NCI-H748 (cell line): ENCODE measurements at regions not wholly inside any gene's neighbourhood (a gene's known extent, or its start where the extent isn't known, plus 50 kb on each side); places are given as distances from the start of the nearest gene placed in this dataset.
"Not testable (repeated sequence)": the region's sequence is repeated elsewhere in the genome, so short reads cannot be mapped to it uniquely, and the experiment has no call there.

Experiments used
- DNase-seq: peaks from one replicate; lab custom pipeline; 2025; ENCODE audit not compliant: unreplicated experiment; lab: John Stamatoyannopoulos, UW

DNA sequence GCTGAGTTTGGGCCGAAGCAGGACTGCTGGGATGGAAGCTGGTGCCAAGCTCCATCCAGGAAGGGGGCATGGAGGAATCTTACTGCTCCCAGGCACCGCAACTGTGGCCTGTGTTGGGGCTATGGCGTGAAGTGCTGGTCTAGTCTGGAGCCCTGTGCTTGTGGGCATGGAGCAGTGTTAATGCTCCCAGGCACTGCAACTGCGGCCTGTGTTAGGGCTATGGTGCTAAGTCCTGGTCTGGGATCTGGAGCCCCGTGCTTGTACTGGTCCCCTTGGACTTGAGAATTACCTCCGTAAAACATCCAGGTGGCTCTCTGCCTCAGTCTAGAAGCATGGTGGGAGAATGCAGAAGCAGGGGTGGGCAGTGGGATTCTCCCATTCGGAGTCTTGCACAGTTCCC lies 1379.4 kb upstream of the ACVR2A start:
- DNase-seq: no peak

DNA sequence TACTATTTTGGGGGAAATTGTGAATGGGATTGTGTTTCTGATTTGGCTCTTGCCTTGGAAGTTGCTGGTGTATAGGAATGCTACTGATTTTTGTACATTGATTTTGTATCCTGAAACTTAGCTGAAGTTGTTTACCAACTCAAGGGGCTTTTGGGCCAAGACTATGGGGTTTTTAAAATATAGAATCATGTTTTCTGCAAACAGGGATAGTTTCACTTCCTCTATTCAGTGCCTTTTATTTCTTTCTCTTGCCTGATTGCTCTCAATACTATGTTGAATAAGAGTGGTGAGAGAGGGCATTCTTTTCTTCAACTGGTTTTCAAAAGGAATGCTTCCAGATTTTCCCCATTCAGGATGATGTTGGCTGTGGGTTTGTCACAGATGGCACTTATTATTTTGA lies 1383.8 kb upstream of the ACVR2A start:
- DNase-seq: no peak

GRCh38 chr2:146458585-146458984 lies 1386.2 kb upstream of the ACVR2A start:
- DNase-seq: no peak

DNA sequence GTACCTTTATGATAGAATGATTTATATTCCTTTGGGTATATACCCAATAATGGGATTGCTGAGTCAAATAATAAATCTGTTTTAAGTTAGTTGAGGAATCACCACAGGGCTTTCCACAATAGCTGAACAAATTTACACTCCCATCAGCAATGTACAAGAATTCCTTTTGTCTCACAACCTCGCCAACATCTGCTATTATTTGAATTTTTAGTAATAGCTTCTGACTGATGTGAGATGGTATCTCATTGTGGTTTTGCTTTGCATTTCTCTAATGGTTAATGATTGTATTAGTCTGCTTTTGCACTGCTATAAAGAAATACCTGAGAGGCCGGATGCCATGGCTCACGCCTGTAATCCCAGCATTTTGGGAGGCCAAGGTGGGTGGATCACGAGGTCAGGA lies 1387.6 kb upstream of the ACVR2A start:
- DNase-seq: no peak

DNA sequence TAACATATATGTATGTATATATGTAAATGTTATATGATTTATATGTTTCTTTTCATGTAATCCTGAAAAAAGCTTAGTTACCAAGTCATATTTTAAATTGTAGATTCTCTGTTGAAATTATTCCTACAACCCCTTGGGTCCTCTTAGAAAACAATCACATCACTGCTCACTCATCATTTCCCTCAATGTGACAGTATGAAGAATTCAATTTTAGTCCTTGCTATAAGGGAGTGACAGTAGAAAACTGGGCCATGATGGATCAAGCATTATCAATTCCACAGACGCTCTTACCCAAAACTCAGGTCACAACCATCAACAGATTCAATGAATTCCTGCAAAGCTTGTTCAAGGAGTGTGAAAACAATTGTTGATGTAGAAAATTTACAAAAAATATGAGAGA lies 1389.5 kb upstream of the ACVR2A start:
- no peak for DNase-seq

- DNase-seq: no peak
Measured at GRCh38 chr2:146451972-146452371, 1392.9 kb upstream of the ACVR2A start.

- DNase-seq: no peak
Measured at GRCh38 chr2:146450131-146450530, 1394.7 kb upstream of the ACVR2A start.

- no peak for DNase-seq
Measured at GRCh38 chr2:146444987-146445386, 1399.8 kb upstream of the ACVR2A start.

- DNase-seq: no peak
Measured at GRCh38 chr2:146444085-146444484, 1400.7 kb upstream of the ACVR2A start.

DNA sequence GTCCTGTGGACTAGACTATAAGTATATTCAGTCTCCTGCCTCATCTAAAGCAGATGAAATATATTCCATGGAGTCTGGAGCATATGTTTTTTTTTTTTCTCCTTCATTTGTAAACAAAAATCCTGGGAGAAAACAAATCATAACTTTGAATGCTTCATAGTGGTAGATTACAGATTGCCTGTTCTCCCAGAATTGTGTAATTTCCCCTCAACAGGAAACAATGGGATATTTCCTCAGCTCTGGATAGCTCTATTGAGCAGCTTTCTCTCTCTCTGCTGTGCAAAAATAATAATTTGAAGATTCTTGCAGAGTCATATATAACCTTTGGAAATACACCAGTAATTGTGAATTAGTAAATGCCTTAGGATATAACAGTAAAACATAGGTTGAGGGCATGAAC lies 1406.6 kb upstream of the ACVR2A start:
- DNase-seq: no peak

GRCh38 chr2:146437712-146438111 lies 1407.1 kb upstream of the ACVR2A start:
- DNase-seq: no peak

DNA sequence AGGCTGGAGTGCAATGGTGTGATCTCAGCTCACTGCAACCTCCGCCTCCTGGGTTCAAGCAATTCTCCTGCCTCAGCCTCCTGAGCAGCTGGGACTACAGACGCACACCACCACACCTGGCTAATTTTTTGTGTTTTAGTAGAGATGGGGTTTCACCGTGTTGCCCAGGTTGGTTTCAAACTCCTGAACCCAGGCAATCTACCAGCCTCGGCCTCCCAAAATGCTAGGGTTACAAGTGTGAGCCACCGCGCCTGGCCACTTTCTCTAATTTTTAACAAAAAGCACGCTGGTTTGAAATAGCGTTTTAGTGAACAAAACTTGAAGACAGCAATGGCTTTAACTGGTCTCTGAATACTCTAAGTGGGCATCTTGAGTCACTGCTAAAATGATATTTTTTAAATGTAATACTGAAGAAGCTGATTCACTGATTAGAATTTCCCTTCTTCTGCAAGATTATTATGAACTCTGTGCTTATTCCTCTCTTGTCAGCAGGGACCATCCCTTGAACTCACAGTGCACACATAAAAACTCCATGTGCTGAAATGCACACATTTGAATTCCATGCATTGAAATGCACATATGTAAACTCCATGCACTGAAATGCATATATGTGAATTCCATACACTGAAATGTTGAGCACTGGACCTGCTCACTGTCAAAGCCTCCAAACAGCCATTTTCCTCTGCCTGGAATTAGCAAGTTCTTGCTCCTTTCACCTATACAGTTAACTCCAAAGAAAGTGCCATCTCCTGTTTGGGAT lies 1411.5 kb upstream of the ACVR2A start:
- no peak for DNase-seq

- no peak for DNase-seq
Measured at GRCh38 chr2:146429366-146429765, 1415.5 kb upstream of the ACVR2A start.

- no peak for DNase-seq
Measured at GRCh38 chr2:146417942-146418341, 1426.9 kb upstream of the ACVR2A start.

DNA sequence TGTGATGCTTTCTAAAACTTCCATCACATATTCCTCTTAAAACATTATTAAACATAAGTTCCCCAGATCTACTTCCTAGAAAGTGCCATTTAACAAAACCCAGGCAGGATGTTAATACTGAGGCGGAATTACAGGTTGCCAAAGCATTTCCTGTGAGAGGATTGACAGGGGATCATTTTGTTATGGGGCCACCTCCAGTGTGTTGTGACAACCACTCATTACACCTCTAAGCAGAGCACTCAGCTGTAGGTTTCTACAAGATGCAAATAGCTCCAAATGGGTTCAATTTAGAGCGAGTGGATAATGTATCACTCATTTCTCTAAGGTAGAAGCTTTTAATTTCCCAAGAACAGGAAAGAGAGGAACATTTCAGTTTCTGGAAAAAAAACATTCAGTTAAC lies 1429.5 kb upstream of the ACVR2A start:
- DNase-seq: peak; percentile 74

DNA sequence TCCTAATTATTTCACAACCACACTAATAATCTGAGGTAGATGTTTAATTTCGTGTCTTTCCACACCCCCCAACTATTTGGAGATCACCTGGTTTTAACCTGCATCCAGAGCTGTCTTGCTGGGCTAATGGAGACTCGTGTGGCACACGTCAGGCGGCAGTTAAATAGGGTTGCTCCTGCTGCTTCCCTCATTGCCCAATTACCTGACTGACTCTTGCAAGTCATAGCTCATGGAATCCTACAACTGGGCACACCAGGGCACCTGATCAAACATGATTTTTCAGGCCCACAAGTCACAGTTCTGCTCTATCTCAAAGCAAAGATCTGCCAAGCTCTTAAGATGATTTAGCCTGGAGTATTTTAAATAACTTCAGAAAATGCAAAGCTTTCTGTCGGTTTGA lies 1430.4 kb upstream of the ACVR2A start:
- peak; percentile 15 for DNase-seq

DNA sequence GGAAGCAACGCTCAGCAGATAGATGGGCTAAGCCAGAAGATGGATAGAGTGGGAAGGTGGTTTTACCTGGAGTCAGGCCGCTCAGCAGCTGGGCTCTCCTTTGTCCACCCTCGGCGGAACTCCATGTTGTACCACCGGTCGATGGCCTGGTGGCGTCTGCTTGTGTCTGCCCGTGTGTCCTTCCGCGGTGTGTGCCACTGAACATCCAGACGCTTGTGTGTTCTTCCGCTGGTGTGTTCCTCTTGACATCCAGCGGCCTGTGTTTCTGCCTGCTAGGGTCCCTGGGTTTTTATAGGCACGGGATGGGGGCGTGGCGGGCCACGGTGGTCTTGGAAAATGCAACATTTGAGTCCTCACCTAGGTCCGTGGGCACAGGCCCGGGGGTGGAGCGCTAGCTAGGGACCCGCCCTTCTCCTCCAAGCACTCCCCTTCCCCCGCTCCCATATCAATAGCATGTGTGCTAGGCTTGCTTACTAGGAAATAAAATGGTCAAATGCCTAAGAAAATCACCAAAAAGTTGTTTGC lies 1431.7 kb upstream of the ACVR2A start:
- no peak for DNase-seq

- DNase-seq: no peak
Measured at GRCh38 chr2:146412625-146413024, 1432.2 kb upstream of the ACVR2A start.

DNA sequence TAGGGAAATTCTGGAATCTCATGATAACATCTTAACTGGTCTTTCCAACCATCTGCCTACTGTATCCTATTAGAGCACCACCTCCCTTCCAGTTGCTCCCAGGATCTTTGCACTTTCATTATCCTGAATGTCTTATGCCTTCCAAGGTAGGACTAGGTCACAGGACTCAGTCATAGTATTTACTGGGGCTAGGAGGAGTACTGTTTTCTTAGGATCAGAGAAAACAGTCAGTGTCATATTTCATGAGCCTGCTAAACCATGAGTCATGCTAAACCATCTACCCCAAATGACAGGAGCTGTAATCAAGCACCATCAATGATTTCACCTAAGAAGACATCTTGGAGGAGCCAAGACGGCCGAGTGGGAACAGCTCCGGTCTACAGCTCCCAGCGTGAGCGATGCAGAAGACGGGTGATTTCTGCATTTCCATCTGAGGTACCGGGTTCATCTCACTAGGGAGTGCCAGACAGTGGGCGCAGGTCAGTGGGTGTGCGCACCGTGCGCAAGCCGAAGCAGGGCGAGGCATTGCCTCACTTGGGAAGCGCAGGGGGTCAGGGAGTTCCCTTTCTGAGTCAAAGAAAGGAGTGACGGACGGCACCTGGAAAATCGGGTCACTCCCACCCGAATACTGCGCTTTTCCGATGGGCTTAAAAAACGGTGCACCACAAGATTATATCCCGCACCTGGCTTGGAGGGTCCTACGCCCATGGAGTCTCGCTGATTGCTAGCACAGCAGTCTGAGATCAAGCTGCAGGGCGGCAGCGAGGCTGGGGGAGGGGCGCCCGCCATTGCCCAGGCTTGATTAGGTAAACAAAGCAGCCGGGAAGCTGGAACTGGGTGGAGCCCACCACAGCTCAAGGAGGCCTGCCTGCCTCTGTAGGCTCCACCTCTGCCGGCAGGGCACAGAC lies 1439.2 kb upstream of the ACVR2A start:
- peak; percentile 53 for DNase-seq

- not testable (repeated sequence) for DNase-seq
Measured at GRCh38 chr2:146403546-146404160, 1441.2 kb upstream of the ACVR2A start.

- DNase-seq: no peak
Measured at GRCh38 chr2:146392631-146393030, 1452.2 kb upstream of the ACVR2A start.

DNA sequence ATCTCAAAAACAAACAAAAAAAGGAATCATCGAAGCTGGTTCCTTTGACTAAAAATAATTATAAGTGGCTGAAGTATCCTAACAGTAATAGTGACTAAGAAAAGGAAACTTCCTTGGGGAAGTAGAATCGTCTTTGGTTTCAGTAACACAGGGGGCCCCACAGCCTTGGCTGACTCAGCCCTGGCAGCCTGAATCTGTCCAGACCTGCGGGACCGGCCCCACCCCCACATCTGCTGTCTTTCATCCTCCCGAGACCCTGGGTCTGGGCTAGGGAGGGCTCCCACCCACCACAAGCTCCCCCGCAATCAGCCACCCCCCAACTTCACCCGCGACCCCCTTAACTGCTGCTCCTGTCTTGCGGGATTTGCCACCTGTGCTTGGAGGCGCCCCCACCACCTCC lies 1452.6 kb upstream of the ACVR2A start:
- DNase-seq: no peak
